ENCODE measurements at regions not wholly inside any gene's neighbourhood (a gene's known extent, or its start where the extent isn't known, plus 50 kb on each side); places are given as distances from the start of the nearest gene placed in this dataset.

- Mint-ChIP-seq H3K4me3 (no peak overlapping the region), H3K27me3 (ENCODE audit: low read depth) (no peaks in the 10 kb centered on the region), H3K9me3 (peaks cover 6% of the 10 kb centered on the region; the same call in 1 of the 2 replicates), H3K27ac (no peak overlapping the region), H3K4me1 (peaks cover 37% of the 10 kb centered on the region), H3K36me3 (peaks cover 2% of the 10 kb centered on the region; the same call in 1 of the 2 replicates)
- no peak for DNase-seq (ENCODE audit: low spot score)
- ChIA-PET CTCF (no interaction called here), POLR2A (no interaction called here)
- ATAC-seq = no peak
- TF ChIP-seq, protein P1, sequence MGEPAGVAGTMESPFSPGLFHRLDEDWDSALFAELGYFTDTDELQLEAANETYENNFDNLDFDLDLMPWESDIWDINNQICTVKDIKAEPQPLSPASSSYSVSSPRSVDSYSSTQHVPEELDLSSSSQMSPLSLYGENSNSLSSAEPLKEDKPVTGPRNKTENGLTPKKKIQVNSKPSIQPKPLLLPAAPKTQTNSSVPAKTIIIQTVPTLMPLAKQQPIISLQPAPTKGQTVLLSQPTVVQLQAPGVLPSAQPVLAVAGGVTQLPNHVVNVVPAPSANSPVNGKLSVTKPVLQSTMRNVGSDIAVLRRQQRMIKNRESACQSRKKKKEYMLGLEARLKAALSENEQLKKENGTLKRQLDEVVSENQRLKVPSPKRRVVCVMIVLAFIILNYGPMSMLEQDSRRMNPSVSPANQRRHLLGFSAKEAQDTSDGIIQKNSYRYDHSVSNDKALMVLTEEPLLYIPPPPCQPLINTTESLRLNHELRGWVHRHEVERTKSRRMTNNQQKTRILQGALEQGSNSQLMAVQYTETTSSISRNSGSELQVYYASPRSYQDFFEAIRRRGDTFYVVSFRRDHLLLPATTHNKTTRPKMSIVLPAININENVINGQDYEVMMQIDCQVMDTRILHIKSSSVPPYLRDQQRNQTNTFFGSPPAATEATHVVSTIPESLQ (CRISPR knock-in tag; IDR thresholded peaks at IDR 0.05) = no peak
- TF ChIP-seq ESRRA (CRISPR knock-in tag; IDR thresholded peaks at IDR 0.05; ENCODE audit: borderline replicate concordance) = no peak
These were observed 66.8 kb upstream of the ADCY2 start for GRCh38 chr5:7329141-7329540.

GRCh38 chr5:7329712-7330111 is 66.2 kb upstream of the ADCY2 start:
- POLR2A ChIA-PET = no interaction called here
- CTCF ChIA-PET = no interaction called here

More at GRCh38 chr5:7329712-7330111, 66.2 kb upstream of the ADCY2 start:
- Mint-ChIP-seq H3K4me3 (no peak overlapping the region), H3K9me3 (peaks cover 12% of the 10 kb centered on the region), H3K4me1 (peaks cover 37% of the 10 kb centered on the region), H3K36me3 (peaks cover 8% of the 10 kb centered on the region), H3K27ac (0 out of 2 replicates have a peak overlapping the region, but pooled peaks have one; percentile 4), H3K27me3 (ENCODE audit: low read depth) (peaks cover 4% of the 10 kb centered on the region; the same call in 1 of the 2 replicates)
- no peak for TF ChIP-seq TEAD4 (CRISPR knock-in tag; IDR thresholded peaks at IDR 0.05)
- no peak for TF ChIP-seq NFYB (CRISPR knock-in tag; conservative IDR thresholded peaks at IDR 0.05; ENCODE audit: low read depth)
- TF ChIP-seq ZNF416 (CRISPR knock-in tag; IDR thresholded peaks at IDR 0.05) = no peak
- no peak for TF ChIP-seq ZNF281 (CRISPR knock-in tag; IDR thresholded peaks at IDR 0.05)
- no peak for TF ChIP-seq HMGA2 (CRISPR knock-in tag; IDR thresholded peaks at IDR 0.05)
- TF ChIP-seq CBFB (CRISPR knock-in tag; IDR thresholded peaks at IDR 0.05; ENCODE audit: low read depth) = no peak
- TF ChIP-seq TP53 (CRISPR knock-in tag; IDR thresholded peaks at IDR 0.05) = no peak
- TF ChIP-seq, protein P2, sequence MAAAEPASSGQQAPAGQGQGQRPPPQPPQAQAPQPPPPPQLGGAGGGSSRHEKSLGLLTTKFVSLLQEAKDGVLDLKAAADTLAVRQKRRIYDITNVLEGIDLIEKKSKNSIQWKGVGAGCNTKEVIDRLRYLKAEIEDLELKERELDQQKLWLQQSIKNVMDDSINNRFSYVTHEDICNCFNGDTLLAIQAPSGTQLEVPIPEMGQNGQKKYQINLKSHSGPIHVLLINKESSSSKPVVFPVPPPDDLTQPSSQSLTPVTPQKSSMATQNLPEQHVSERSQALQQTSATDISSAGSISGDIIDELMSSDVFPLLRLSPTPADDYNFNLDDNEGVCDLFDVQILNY (CRISPR knock-in tag; IDR thresholded peaks at IDR 0.05) = no peak
- no peak for TF ChIP-seq ZNF512 (CRISPR knock-in tag; IDR thresholded peaks at IDR 0.05; ENCODE audit: borderline replicate concordance)
- TF ChIP-seq TEAD1 (CRISPR knock-in tag; IDR thresholded peaks at IDR 0.05) = no peak
- TF ChIP-seq, protein P3, sequence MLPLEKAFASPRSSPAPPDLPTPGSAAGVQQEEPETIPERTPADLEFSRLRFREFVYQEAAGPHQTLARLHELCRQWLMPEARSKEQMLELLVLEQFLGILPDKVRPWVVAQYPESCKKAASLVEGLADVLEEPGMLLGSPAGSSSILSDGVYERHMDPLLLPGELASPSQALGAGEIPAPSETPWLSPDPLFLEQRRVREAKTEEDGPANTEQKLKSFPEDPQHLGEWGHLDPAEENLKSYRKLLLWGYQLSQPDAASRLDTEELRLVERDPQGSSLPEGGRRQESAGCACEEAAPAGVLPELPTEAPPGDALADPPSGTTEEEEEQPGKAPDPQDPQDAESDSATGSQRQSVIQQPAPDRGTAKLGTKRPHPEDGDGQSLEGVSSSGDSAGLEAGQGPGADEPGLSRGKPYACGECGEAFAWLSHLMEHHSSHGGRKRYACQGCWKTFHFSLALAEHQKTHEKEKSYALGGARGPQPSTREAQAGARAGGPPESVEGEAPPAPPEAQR (CRISPR knock-in tag; IDR thresholded peaks at IDR 0.05) = no peak
- TF ChIP-seq CREM (CRISPR knock-in tag; IDR thresholded peaks at IDR 0.05) = no peak
- no peak for DNase-seq (ENCODE audit: low spot score)
- no peak for ATAC-seq
